ENCODE measurements at regions not wholly inside any gene's neighbourhood (a gene's known extent, or its start where the extent isn't known, plus 50 kb on each side); places are given as distances from the start of the nearest gene placed in this dataset.

GRCh38 chr7:79951415-79951814 is 183.2 kb upstream of the GNAI1 start:
- Histone ChIP-seq H3K79me2 (ENCODE audit: control insufficient read depth, insufficient read depth, low read length) (no peaks in the 10 kb centered on the region), H3K9me3 (replicated peaks; ENCODE audit: control insufficient read depth, insufficient read depth, low read length) (no peaks in the 10 kb centered on the region), H3K36me3 (ENCODE audit: control insufficient read depth in 2 of 2, extremely low read depth in 1 of 2, insufficient read depth in 2 of 2, low read length in 2 of 2) (no peaks in the 10 kb centered on the region), H3K9me1 (replicated peaks; ENCODE audit: control insufficient read depth, extremely low read depth, insufficient read depth, low read length) (no peaks in the 10 kb centered on the region), H3K4me2 (ENCODE audit: insufficient read depth, low read length) (no peak overlapping the region), H3K4me1 (ENCODE audit: control insufficient read depth, extremely low read depth, insufficient read depth, low read length) (no peaks in the 10 kb centered on the region), H2AFZ (ENCODE audit: low read depth, low read length) (no peak overlapping the region), H4K20me1 (replicated peaks; ENCODE audit: control insufficient read depth, extremely low read depth, insufficient read depth, low read length) (no peaks in the 10 kb centered on the region), H3K27me3 (ENCODE audit: control insufficient read depth in 2 of 2, insufficient read depth in 2 of 2, low read length in 2 of 2) (peaks cover 0 to 2% of the 10 kb centered on the region in 2 experiments), H3K4me3 (replicated peaks in 1 of 3; ENCODE audit: insufficient read depth in 1 of 3, low read depth in 1 of 3, low read length in 3 of 3) (no peak overlapping the region), H3K9ac (replicated peaks; ENCODE audit: extremely low read depth, insufficient read depth, low read length) (no peak overlapping the region), H3K27ac (ENCODE audit: insufficient read depth, low read depth, low read length) (no peak overlapping the region)
- no peak for FAIRE-seq
- CTCF ChIA-PET: interaction anchor here (1.0 to 1.2 kb wide), 2 partner anchors 22 to 653 kb away, joined by 3 read pairs; no protein-coding TSS in a partner anchor
- dilution Hi-C loops (cut with MboI; ENCODE audit: extremely low pct_ligation_motif_present, low sequenced_read_pairs): no loop called here
- intact Hi-C loops (cut with micrococcal nuclease): no loop called here
- no TSS peak for BruUV-seq (replicated peaks)
- TF ChIP-seq POLR2AphosphoS5 (IDR thresholded peaks at IDR 0.05; ENCODE audit: insufficient read depth, low read depth, low read length): no peak
- no peak for TF ChIP-seq POLR2A (IDR thresholded peaks at IDR 0.05; ENCODE audit: low read depth, low read length)
- no peak for TF ChIP-seq FOS (IDR thresholded peaks at IDR 0.05; ENCODE audit: borderline replicate concordance, insufficient read depth, low read length)
- TF ChIP-seq, protein P1, sequence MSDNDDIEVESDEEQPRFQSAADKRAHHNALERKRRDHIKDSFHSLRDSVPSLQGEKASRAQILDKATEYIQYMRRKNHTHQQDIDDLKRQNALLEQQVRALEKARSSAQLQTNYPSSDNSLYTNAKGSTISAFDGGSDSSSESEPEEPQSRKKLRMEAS (IDR thresholded peaks at IDR 0.05; ENCODE audit: insufficient read depth, insufficient read length): no peak
- TF ChIP-seq EZH2 (IDR thresholded peaks at IDR 0.05; ENCODE audit: borderline replicate concordance, low read depth, low read length, severe bottlenecking): no peak
- TF ChIP-seq GATA2 (IDR thresholded peaks at IDR 0.05; ENCODE audit: insufficient read depth, insufficient read length, low read depth, low read length): no peak
- TF ChIP-seq JUN (IDR thresholded peaks at IDR 0.05; ENCODE audit: borderline replicate concordance, insufficient read depth, insufficient read length, low read depth): no peak
- no peak for TF ChIP-seq MYC (IDR thresholded peaks at IDR 0.05; ENCODE audit: low read depth, low read length)
- TF ChIP-seq, protein P2, sequence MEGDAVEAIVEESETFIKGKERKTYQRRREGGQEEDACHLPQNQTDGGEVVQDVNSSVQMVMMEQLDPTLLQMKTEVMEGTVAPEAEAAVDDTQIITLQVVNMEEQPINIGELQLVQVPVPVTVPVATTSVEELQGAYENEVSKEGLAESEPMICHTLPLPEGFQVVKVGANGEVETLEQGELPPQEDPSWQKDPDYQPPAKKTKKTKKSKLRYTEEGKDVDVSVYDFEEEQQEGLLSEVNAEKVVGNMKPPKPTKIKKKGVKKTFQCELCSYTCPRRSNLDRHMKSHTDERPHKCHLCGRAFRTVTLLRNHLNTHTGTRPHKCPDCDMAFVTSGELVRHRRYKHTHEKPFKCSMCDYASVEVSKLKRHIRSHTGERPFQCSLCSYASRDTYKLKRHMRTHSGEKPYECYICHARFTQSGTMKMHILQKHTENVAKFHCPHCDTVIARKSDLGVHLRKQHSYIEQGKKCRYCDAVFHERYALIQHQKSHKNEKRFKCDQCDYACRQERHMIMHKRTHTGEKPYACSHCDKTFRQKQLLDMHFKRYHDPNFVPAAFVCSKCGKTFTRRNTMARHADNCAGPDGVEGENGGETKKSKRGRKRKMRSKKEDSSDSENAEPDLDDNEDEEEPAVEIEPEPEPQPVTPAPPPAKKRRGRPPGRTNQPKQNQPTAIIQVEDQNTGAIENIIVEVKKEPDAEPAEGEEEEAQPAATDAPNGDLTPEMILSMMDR (IDR thresholded peaks at IDR 0.05; ENCODE audit: extremely low read depth in 1 of 2, insufficient read depth in 1 of 2, low read depth in 1 of 2, low read length in 2 of 2): no peak
- no peak for DNase-seq (ENCODE audit: low read depth, low spot score)
- POLR2A ChIA-PET: no interaction called here

Data from endothelial cell of umbilical vein (primary cell).